H4 (cell line): ENCODE measurements at regions not wholly inside any gene's neighbourhood (a gene's known extent, or its start where the extent isn't known, plus 50 kb on each side); places are given as distances from the start of the nearest gene placed in this dataset.

Experiments used
- DNase-seq: peaks from one replicate; pipeline ENCODE4 v3.0.0-alpha.2; 2015; ENCODE audit warnings: low spot score

- no peak for DNase-seq
Observed at GRCh38 chr2:176813156-176813555, 399.4 kb upstream of the HNRNPA3 start.

GRCh38 chr2:176813621-176814049 lies 399.0 kb upstream of the HNRNPA3 start:
- DNase-seq: no peak

GRCh38 chr2:176814274-176814673 lies 398.3 kb upstream of the HNRNPA3 start:
- DNase-seq: no peak

- DNase-seq: peak; percentile 24
Observed at GRCh38 chr2:176814740-176815367, 397.7 kb upstream of the HNRNPA3 start.

- no peak for DNase-seq
Observed at GRCh38 chr2:176817061-176817565, 395.5 kb upstream of the HNRNPA3 start.

- no peak for DNase-seq
Observed at GRCh38 chr2:176818076-176818475, 394.5 kb upstream of the HNRNPA3 start.

- DNase-seq: no peak
Observed at GRCh38 chr2:176818617-176819016, 394.0 kb upstream of the HNRNPA3 start.

GRCh38 chr2:176819306-176819705 lies 393.3 kb upstream of the HNRNPA3 start:
- DNase-seq: no peak

GRCh38 chr2:176820371-176820932 lies 392.1 kb upstream of the HNRNPA3 start:
- DNase-seq: no peak

GRCh38 chr2:176821350-176821749 lies 391.2 kb upstream of the HNRNPA3 start:
- DNase-seq: no peak

- DNase-seq: no peak
Observed at GRCh38 chr2:176822060-176822459, 390.5 kb upstream of the HNRNPA3 start.

GRCh38 chr2:176826356-176826755 lies 386.2 kb upstream of the HNRNPA3 start:
- no peak for DNase-seq

- DNase-seq: no peak
Observed at GRCh38 chr2:176826984-176827668, 385.5 kb upstream of the HNRNPA3 start.

GRCh38 chr2:176830362-176830761 lies 382.2 kb upstream of the HNRNPA3 start:
- DNase-seq: no peak

GRCh38 chr2:176832086-176832485 lies 380.5 kb upstream of the HNRNPA3 start:
- DNase-seq: no peak

GRCh38 chr2:176833671-176834070 lies 378.9 kb upstream of the HNRNPA3 start:
- DNase-seq: no peak

GRCh38 chr2:176834226-176834625 lies 378.4 kb upstream of the HNRNPA3 start:
- no peak for DNase-seq

GRCh38 chr2:176843208-176843607 lies 369.4 kb upstream of the HNRNPA3 start:
- DNase-seq: no peak

- no peak for DNase-seq
Observed at GRCh38 chr2:176844461-176844860, 368.1 kb upstream of the HNRNPA3 start.

- no peak for DNase-seq
Observed at GRCh38 chr2:176845718-176846117, 366.9 kb upstream of the HNRNPA3 start.

- DNase-seq: no peak
Observed at GRCh38 chr2:176847575-176847974, 365.0 kb upstream of the HNRNPA3 start.

GRCh38 chr2:176848844-176849243 lies 363.8 kb upstream of the HNRNPA3 start:
- DNase-seq: no peak
